Suprapubic skin (tissue), 3 donors: ENCODE measurements at regions not wholly inside any gene's neighbourhood (a gene's known extent, or its start where the extent isn't known, plus 50 kb on each side); places are given as distances from the start of the nearest gene placed in this dataset.

Source experiments
- CTCF ChIP-seq, 2 donors: fragments of 200-600 bp in 1 of 2; fragments of 450-650 bp in 1 of 2; sonication (generic) in 1 of 2; IDR thresholded peaks; one replicate each; pipeline ENCODE4 v1.5.1; 2016 to 2019; ENCODE audit warnings: antibody characterized with exemption in 2 of 2, mild to moderate bottlenecking in 1 of 2, moderate library complexity in 1 of 2
- EP300 ChIP-seq: sonication (generic); formaldehyde crosslinking; IDR thresholded peaks from one replicate; pipeline ENCODE4 v1.6.1; 2017; ENCODE audit warnings: antibody characterized with exemption
- POLR2A ChIP-seq, 2 donors: fragments of 450-650 bp; IDR thresholded peaks; one replicate each; pipeline ENCODE4 v1.6.1; 2017; ENCODE audit warnings: antibody characterized with exemption in 2 of 2, mild to moderate bottlenecking in 2 of 2, moderate library complexity in 2 of 2

GRCh38 chr2:129224022-129224421, 755.4 kb upstream of the RAB6C start:
- no peak for TF ChIP-seq CTCF (IDR thresholded peaks at IDR 0.05)
- TF ChIP-seq POLR2A (IDR thresholded peaks at IDR 0.05) = no peak
- no peak for TF ChIP-seq EP300
